B cell (primary cell): ENCODE measurements at regions not wholly inside any gene's neighbourhood (a gene's known extent, or its start where the extent isn't known, plus 50 kb on each side); places are given as distances from the start of the nearest gene placed in this dataset.

Experiments used
- EZH2 ChIP-seq: IDR thresholded peaks from 2 replicates; pipeline ENCODE4 v1.6.1; 2012; ENCODE audit warnings: borderline replicate concordance, low read depth, mild to moderate bottlenecking, moderate library complexity, low read length; ENCODE audit not compliant: insufficient read depth, poor library complexity, severe bottlenecking
- TF ChIP-seq, protein P1 (sequence below): fragments of 200-600 bp; IDR thresholded peaks from one replicate; pipeline ENCODE4 v1.8.0; 2022; ENCODE audit warnings: antibody characterized with exemption, mild to moderate bottlenecking

DNA sequence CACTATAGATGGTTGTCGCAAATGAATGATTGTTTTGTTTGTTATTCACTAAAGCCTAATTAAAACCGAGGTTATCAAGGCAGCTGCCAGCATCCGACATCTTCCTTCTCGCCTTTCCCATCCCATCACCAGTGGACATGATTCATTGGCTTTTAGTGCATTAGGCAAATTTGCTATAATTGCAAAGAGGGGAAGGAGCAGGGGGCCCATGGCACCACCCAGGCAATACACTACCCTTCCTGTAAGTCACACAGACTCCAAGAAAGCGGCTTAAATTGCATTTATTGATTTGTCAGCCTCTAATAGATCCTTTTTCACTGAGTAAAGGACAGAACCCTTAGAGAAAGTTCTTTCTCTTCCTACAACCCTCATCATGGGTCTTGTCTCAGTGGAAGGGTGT is 169.2 kb upstream of the NCAM1 start:
- TF ChIP-seq, protein P1, sequence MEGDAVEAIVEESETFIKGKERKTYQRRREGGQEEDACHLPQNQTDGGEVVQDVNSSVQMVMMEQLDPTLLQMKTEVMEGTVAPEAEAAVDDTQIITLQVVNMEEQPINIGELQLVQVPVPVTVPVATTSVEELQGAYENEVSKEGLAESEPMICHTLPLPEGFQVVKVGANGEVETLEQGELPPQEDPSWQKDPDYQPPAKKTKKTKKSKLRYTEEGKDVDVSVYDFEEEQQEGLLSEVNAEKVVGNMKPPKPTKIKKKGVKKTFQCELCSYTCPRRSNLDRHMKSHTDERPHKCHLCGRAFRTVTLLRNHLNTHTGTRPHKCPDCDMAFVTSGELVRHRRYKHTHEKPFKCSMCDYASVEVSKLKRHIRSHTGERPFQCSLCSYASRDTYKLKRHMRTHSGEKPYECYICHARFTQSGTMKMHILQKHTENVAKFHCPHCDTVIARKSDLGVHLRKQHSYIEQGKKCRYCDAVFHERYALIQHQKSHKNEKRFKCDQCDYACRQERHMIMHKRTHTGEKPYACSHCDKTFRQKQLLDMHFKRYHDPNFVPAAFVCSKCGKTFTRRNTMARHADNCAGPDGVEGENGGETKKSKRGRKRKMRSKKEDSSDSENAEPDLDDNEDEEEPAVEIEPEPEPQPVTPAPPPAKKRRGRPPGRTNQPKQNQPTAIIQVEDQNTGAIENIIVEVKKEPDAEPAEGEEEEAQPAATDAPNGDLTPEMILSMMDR, result no peak
- TF ChIP-seq EZH2, result no peak
